GM10248 (cell line): ENCODE measurements at regions not wholly inside any gene's neighbourhood (a gene's known extent, or its start where the extent isn't known, plus 50 kb on each side); places are given as distances from the start of the nearest gene placed in this dataset.

ENCODE experiments used
- CTCF ChIA-PET: fragments of 300-600 bp; sonication (Branson Sonifier 250); formaldehyde crosslinking; extraction: SDS; loops from one replicate; lab custom pipeline; 2021; ENCODE audit warnings: antibody characterized with exemption; lab: Yijun Ruan, JAX
- POLR2A ChIA-PET: fragments of 350-650 bp; sonication (Branson Sonifier 250); formaldehyde crosslinking; extraction: SDS; loops from one replicate; lab custom pipeline; 2020; ENCODE audit warnings: antibody characterized with exemption; lab: Yijun Ruan, JAX
- DNase-seq: peaks from one replicate; pipeline ENCODE4 v3.0.0; 2012; ENCODE audit errors: extremely low spot score
- TF ChIP-seq, protein P1 (sequence below): IDR thresholded peaks from 2 replicates; pipeline ENCODE4 v1.5.1; 2012; ENCODE audit warnings: mild to moderate bottlenecking, low read depth; ENCODE audit errors: extremely low read depth, missing control alignments, control extremely low read depth

DNA sequence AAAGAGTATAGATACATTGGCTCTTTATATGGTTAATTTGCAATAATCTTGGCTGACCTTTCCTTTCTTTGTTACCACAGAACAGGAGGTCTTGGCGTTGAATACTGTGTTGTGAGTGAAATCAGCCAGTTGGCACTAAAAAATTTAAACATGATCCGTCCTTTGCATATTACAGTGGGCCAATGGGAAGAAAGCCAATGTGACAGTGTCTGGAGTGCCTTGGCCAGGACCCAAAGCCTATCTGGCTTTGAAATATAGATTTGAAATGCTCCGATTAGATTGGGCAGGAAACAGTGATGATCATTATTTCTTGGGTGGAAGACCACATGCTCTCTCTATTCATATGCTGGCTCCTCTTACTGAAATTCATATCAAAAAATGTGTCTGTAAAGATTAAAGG lies 339.6 kb upstream of the ANO3 start:
- ChIA-PET CTCF (interaction anchor here (0.9 to 4.6 kb wide), 3 partner anchors 9 to 130 kb away, joined by 3 to 41 read pairs (median 3); no protein-coding TSS in a partner anchor), POLR2A (no interaction called here)
- no peak for DNase-seq
- TF ChIP-seq, protein P1, sequence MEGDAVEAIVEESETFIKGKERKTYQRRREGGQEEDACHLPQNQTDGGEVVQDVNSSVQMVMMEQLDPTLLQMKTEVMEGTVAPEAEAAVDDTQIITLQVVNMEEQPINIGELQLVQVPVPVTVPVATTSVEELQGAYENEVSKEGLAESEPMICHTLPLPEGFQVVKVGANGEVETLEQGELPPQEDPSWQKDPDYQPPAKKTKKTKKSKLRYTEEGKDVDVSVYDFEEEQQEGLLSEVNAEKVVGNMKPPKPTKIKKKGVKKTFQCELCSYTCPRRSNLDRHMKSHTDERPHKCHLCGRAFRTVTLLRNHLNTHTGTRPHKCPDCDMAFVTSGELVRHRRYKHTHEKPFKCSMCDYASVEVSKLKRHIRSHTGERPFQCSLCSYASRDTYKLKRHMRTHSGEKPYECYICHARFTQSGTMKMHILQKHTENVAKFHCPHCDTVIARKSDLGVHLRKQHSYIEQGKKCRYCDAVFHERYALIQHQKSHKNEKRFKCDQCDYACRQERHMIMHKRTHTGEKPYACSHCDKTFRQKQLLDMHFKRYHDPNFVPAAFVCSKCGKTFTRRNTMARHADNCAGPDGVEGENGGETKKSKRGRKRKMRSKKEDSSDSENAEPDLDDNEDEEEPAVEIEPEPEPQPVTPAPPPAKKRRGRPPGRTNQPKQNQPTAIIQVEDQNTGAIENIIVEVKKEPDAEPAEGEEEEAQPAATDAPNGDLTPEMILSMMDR = no peak

DNA sequence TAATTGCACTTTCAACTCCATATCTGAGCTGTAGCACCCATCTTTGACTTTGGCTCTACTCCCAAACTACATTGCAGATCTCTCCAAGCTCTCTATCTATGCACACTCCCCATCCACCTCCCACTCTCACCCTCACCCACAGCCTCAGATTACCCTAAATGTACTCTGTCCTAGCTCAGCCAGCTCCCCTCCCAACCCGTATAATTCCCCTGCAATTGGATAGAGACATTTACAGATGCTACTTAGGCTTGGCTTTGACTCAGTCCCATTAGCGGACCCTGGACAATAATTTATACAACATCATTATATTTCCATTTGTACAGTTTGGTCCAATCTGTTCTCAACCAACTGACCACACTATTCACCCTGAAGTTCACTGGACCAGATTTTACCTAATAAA lies 338.9 kb upstream of the ANO3 start:
- ChIA-PET CTCF (interaction anchor here (0.9 to 4.6 kb wide), 4 partner anchors 10 to 230 kb away, joined by 3 to 41 read pairs (median 3); no protein-coding TSS in a partner anchor), POLR2A (no interaction called here)
- TF ChIP-seq, protein P1 = no peak
- no peak for DNase-seq

DNA sequence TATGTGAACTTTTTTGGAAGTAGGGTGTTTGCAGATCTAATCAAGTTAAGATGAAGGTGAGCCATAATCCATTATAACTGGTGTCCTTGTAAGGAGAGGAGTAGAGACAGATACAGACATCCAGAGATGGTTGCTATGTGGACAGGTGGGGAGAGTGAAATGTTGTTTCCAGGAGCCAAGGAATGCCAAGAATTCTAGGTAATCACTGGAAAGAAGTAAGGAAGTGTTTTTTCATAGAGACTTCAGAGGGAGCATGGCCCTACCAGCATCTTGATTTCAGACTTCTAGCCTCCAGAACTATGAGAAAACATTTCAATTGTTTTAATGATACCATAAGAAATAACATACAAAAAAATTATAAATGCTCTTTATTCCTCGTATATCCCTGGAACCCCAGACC lies 320.5 kb upstream of the ANO3 start:
- TF ChIP-seq, protein P1 = no peak
- CTCF ChIA-PET = no interaction called here
- POLR2A ChIA-PET = no interaction called here
- no peak for DNase-seq

DNA sequence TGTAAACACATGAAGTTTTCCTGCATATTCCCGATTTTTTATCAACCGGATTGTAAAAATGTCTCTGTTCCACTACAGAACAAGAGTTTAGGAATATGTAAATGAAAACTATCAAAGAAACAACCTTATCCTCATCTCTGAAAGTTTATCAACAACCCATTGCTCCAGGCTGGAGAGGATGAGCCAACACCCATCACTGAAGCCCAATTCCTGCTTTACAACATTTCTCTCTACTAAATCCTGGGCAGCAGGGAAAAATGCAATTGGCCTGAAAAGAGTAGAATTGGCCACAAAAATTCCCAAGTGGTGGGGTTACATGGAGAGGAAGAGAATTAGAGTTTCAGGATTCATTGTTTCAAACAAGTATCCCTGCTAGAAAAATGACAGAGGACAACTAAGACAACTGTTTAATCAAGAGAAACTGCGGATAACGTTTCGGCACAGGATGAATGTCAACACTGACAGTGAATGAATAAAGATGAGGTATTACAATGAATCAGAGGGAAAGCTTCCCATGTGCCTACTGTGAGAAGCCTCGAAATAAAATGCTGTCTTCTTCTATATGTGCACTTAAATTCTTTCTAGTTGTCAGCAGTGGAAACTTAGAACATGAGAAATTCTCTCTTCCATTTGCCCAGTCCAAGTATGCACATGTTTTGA lies 317.3 kb upstream of the ANO3 start:
- TF ChIP-seq, protein P1 = no peak
- no peak for DNase-seq
- ChIA-PET CTCF (interaction anchor here (1.0 kb wide), 1 partner anchor 14 kb away, joined by 3 read pairs; no protein-coding TSS in a partner anchor), POLR2A (no interaction called here)

DNA sequence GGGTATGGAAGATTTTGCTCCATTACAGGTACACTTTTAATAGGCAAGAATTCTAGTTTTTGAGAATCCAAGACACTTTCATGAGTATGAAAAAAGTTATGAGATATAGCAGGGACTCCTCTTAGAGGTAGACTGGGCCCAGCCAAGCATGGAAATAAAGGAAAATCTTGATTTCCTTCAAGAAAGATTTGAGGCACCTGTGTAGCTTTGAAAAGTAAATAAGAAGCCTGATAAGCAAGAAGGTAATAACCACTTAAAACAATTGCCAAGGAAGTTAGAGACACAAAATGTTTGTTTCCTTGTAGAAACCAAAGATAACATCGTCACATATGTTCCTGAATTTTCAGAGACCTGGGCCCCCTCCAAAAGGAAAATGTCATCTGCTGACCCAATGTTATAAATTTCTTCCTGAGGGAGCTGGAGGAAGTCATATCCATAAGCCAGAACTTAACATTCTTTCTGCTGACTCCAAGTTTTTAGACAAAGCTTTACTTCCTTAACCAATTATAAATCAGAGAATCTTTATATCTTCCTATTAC lies 314.5 kb upstream of the ANO3 start:
- ChIA-PET POLR2A (no interaction called here), CTCF (interaction anchor here (0.9 kb wide), 1 partner anchor 74 kb away, joined by 3 read pairs; no protein-coding TSS in a partner anchor)
- TF ChIP-seq, protein P1 = no peak
- DNase-seq = no peak

DNA sequence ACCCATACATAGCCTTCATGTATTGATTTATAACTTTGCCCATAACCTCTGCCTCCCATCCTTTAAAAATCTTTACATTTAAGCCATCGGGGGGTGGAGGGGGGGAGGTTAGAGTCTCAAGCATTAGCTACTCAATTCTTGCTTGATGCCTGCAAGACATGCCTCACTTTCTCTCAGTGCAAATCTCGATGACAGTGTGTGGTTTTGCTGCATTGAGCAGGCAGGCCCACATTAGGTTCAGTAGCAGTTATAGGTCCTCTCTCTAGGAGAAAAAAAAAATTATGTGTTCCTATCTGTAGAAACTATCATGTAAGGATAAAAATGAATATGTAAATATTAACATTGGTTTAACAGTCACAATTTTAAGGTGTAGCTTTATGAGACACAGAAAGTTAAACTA lies 314.0 kb upstream of the ANO3 start:
- TF ChIP-seq, protein P1 = no peak
- ChIA-PET POLR2A (no interaction called here), CTCF (interaction anchor here (0.9 to 1.0 kb wide), 2 partner anchors 9 to 73 kb away, joined by 3 to 4 read pairs; no protein-coding TSS in a partner anchor)
- no peak for DNase-seq
